Kidney tubule cell (primary cell): ENCODE measurements at regions not wholly inside any gene's neighbourhood (a gene's known extent, or its start where the extent isn't known, plus 50 kb on each side); places are given as distances from the start of the nearest gene placed in this dataset.
A peak's percentile ranks its signal among the peaks of the same experiment; 100 is the strongest.

Experiments
- DNase-seq: peaks from one replicate; pipeline ENCODE4 v3.0.0-alpha.2; 2018; ENCODE audit warnings: low spot score

DNA sequence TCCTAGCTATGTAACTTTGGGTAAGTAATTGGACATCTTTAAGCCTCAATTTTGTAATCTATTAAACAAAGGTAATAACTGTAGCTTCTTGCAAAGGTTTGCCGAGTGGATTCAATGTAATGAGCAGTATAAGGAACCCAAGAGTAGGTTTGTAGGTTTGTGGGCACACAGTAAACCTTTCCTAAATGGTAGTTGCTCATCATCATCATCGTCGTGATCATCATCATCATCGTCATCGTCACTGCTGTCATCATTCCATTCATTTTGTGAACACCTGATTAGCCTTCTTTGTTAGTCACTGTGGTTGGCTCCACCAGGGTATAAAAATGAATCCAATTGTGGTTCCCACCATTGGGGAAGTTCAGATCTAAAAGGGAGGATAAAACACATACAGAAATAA is 223.1 kb upstream of the KIRREL3 start:
- no peak for DNase-seq

DNA sequence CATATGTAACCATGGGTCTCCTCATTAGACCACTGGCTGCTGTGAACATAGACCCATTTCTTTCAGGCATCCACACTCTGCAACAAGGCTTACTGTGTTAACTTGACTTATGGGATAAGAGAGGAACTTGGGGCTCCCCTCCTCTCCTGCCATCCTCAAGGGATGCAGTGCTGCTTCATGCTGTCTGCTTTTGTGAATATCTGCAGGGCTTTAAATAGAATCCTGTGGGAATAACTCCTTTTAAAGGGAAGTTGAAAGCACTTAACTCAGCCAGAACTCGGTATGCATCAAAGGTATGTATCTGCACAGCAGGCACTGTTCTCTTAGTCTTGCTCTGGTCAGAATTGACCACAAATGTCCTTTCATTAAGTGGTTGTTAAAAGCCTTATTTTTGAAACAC is 222.5 kb upstream of the KIRREL3 start:
- no peak for DNase-seq

GRCh38 chr11:127219704-127220103 is 219.1 kb upstream of the KIRREL3 start:
- DNase-seq, result no peak

GRCh38 chr11:127218275-127218608 is 217.7 kb upstream of the KIRREL3 start:
- no peak for DNase-seq

DNA sequence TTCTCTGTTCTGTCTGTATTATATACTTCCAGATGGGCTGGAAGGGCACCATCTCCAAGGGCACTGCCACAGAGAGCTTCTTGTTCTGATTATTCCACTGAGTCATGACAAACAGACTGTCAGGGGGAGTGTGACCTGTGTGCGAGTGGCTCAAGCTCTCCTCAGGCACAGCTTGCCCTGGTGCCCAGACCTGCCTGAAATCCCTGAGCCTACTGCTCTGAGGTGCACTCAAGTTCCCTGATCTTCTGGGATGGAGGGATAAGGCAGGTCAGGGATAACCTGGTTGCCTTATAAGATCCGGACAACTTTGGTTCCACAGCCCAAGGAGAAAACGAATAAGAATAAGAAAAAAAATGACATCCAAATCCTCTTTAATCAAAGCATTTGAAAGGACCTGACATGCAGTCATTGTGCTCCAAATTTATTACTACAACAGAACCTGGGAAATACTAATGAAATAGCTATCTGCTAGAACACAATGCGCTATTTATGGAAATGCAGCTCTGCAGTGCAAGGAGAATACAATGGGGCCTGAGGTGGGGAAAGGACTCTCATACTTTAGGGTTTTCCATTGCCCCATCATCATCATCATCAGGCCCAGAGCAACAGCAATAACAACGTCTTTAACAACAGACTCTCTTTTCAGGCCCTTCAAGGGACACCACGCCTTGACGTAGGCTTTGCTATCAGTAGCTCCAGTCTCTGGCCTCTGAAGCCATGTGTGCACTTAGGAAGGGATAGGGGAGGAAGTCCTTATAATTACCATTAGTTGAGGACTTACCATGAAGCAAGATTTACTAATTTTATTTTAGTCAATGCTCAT is 217.1 kb upstream of the KIRREL3 start:
- DNase-seq, result no peak

- DNase-seq, result no peak
Observed at GRCh38 chr11:127205688-127206217, 205.2 kb upstream of the KIRREL3 start.

GRCh38 chr11:127203490-127203889 is 202.9 kb upstream of the KIRREL3 start:
- no peak for DNase-seq

GRCh38 chr11:127202105-127202504 is 201.5 kb upstream of the KIRREL3 start:
- no peak for DNase-seq

DNA sequence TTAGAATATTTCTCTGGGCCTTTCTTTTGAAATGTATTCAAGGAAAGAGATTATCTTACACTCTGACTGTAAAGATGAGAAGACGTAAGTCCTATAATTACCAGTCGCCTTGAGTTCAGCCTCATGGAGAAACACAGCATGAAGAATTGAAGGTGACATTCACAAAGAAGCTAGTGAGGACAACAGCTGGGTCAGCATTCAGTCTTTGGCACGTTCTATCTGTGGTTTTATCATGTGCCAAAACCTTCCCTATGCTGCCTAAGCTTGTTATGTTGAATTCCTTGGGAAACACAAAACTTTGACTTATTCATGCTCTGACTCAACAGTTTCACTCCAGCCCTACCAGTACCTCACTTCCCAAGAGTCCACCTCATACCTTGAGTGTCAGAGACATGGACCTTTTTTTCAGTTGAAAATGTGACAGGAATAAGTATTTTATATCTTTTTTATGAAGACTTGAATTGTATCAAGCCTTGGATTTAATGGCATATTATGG is 198.8 kb upstream of the KIRREL3 start:
- DNase-seq, result peak; percentile 2

DNA sequence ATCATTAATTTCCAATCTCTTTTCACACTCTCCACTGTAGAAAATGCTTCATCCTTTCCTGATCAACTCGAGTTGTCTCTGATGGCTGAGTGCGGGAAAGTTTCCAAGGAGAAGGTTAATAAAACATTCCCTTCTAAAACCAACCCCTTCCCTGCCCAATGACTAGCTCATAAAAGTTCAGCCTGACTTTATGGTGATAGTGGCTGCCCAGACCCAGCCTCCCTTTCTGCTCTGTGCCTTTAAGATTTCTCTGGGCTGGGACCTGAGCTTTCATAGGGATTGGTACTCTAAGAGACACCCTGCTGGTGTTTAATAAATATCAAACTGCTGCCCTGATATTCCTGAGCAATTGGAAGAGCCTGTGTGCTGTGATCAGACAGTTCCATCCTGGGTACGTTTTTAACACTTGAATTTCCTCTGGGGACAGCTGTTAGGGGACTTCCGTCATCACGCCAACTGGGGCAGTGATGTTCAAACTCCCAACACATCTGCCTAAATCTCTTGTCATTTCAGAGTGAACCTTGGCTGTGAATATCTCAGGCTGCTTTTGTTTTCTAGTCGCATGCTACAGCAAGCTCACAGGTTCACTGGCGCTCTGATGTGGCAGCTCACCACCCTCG is 195.0 kb upstream of the KIRREL3 start:
- no peak for DNase-seq

- DNase-seq, result no peak
Observed at GRCh38 chr11:127194521-127194920, 194.0 kb upstream of the KIRREL3 start.

- no peak for DNase-seq
Observed at GRCh38 chr11:127193950-127194349, 193.4 kb upstream of the KIRREL3 start.

GRCh38 chr11:127191689-127192088 is 191.1 kb upstream of the KIRREL3 start:
- no peak for DNase-seq

DNA sequence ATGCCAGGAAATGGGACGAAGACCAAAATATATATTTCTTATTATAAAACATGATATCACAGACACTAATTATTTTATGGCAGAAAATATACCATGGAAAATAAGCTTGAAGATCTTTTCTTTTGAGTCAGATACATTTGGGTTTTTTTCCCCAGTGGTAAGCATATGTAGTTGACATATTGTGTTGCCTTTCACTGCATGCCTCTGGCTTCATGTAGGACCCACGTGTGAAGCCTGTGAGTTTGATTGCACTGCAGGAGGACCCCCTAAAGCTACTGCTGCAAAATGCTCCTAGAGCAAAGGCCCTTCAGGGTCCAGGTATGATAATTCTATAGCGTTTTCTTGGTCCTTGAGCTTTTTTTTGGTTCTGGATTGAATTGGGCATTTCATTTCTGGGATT is 190.7 kb upstream of the KIRREL3 start:
- DNase-seq, result no peak

GRCh38 chr11:127182586-127183203 is 182.1 kb upstream of the KIRREL3 start:
- no peak for DNase-seq

GRCh38 chr11:127157225-127157624 is 156.7 kb upstream of the KIRREL3 start:
- DNase-seq, result no peak

- DNase-seq, result no peak
Observed at GRCh38 chr11:127149410-127149809, 148.8 kb upstream of the KIRREL3 start.

GRCh38 chr11:127143251-127143650 is 142.7 kb upstream of the KIRREL3 start:
- DNase-seq, result no peak

DNA sequence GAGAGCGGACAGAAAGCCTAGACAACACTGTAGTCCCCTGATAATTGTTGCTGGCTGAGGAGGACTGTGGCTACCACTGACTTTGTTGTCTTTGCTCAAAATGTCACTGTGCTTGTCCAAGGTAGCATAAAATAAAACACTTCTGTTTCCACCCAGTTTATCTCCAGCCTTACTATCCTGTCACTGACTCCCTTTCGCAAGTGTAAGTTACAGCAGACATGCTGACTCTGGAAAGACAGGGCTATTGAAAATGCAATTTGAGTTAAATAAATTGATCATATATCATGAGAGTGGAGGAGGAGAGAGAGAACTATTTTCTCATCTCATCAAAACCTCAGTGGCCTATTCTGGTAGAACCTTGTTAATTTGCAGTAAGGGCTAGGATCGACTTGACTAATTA is 138.0 kb upstream of the KIRREL3 start:
- no peak for DNase-seq

DNA sequence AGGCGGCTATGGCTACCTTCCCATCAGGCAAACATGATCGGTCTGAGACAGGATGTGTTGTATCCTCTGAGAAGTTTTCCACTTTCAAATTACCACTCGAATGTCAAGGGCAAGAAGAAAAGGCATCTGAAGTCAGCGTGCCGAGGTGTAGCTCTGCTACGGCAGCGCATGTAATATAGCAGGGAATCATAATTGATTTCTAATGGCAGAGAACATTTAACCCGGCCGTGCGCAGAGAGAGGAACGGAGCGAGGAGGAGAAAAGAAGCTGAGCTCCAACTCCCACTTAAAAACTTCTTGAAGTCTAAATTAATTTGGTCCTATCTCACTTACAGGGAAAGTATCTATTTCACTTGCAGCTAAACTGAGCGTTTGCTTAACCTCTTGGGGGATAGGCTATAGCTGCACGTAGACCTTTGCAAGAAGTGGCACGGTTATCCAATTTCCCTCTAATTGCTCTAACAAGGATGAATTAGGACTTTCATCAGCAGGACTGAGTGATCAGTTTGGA is 137.3 kb upstream of the KIRREL3 start:
- no peak for DNase-seq

DNA sequence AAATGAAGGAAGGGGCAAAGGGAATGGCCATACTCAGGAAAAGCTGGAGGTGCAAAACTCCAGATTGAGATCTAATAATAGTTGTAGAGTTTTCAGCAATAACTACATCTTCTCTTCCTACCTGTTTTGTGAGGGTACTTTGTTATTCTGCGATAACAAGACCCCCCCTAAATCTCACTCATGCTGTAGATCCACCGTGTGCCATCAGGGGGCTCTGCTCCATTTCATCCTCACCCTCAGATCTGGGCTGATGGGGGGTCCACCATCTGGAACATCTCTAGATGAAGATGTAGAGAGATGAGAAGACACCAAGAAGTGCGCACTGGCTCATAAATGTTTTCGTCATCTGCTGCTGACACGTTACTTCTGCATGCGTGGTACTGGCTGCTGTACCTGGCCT is 135.9 kb upstream of the KIRREL3 start:
- DNase-seq, result no peak

DNA sequence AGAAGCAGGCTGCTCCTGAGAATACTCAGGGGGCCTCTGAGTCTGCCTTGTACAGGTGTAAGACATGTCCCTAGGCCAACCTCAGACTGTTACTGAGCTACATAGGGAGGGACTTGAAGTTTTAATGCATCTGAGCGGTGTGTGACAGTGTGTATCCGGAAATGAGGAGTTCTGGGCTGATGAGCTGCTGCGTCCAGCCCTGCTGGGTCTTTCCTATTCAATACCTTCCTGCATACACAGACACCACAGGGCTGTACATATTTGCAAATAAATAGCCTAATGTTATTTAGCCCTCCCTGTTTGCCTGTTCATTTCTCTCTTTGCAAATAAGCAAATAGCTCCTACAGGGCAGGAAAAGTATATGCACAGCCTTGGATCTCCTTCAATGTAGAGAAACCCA is 134.7 kb upstream of the KIRREL3 start:
- DNase-seq, result no peak

DNA sequence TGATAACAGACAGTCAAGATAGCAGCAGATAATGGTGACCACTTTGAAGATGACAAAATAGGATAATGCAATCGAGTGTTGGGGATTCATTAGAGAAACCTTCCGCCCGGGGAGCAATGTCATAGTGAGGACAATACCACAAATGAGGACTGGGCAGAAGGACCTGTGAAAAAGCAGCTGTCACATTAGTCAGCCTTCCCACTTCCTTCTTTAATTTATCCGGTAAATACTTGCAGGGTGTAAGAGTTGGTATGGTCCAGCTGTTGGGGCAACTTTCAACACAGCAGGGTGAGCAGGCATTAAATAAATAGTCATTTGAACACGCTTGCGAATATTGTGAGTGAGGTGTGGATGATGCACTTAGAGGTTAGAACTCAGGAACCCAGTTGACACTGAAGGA is 132.5 kb upstream of the KIRREL3 start:
- DNase-seq, result no peak
